PC-3 (cell line): ENCODE measurements at regions not wholly inside any gene's neighbourhood (a gene's known extent, or its start where the extent isn't known, plus 50 kb on each side); places are given as distances from the start of the nearest gene placed in this dataset.

Experiments
- ATAC-seq: fragments of 200-7000 bp; cut with Tn5 transposase; 2 replicates; pipeline ENCODE4 v1.9.1; 2020; ENCODE audit warnings: mild to moderate bottlenecking, moderate library complexity
- BruUV-seq: library from RNA; stranded (reverse); fragments of 400-500 nt; replicated peaks from 2 replicates; lab custom pipeline; 2021; lab: Mats Ljungman, UMichigan
- CTCF ChIA-PET: fragments of 300-600 bp; sonication (Branson Sonifier 250); formaldehyde crosslinking; loops from one replicate; lab custom pipeline; 2022; ENCODE audit warnings: antibody characterized with exemption; lab: Charles Lee
- POLR2A ChIA-PET: fragments of 300-600 bp; sonication (Branson Sonifier 250); formaldehyde crosslinking; loops from one replicate; lab custom pipeline; 2022; ENCODE audit warnings: antibody characterized with exemption; ENCODE audit not compliant: unreplicated experiment; lab: Charles Lee
- DNase-seq: peaks from one replicate; pipeline ENCODE4 v3.0.0-alpha.2; 2015
- H2AFZ ChIP-seq: fragments of 300-600 bp; sonication (generic); 2 replicates; pipeline ENCODE4 v1.6.0; 2016; ENCODE audit warnings: antibody characterized with exemption, low read length
- H3F3A ChIP-seq: fragments of 300-600 bp; sonication (generic); one replicate; pipeline ENCODE4 v1.6.0; 2017; ENCODE audit warnings: antibody characterized with exemption, low read length, control low read depth, mild to moderate bottlenecking; ENCODE audit not compliant: unreplicated experiment
- H3K27ac ChIP-seq: fragments of 300-600 bp; sonication (generic); 2 replicates; pipeline ENCODE4 v1.5.1; 2016; ENCODE audit warnings: mild to moderate bottlenecking, low read length
- H3K27me3 ChIP-seq: fragments of 300-600 bp; sonication (generic); 2 replicates; pipeline ENCODE4 v1.6.1; 2016; ENCODE audit warnings: low read length, mixed read lengths
- H3K36me3 ChIP-seq: fragments of 300-600 bp; sonication (generic); 2 replicates; pipeline ENCODE4 v1.6.1; 2016; ENCODE audit warnings: low read depth, mixed run types, low read length, mixed read lengths
- H3K4me1 ChIP-seq: fragments of 300-600 bp; sonication (generic); 2 replicates; pipeline ENCODE4 v1.5.1; 2016; ENCODE audit warnings: low read length; ENCODE audit not compliant: insufficient read depth
- H3K4me2 ChIP-seq: fragments of 300-600 bp; sonication (generic); 2 replicates; pipeline ENCODE4 v1.6.0; 2016; ENCODE audit warnings: low read length
- H3K4me3 ChIP-seq: fragments of 300-600 bp; sonication (generic); 2 replicates; pipeline ENCODE4 v1.5.1; 2016; ENCODE audit warnings: mild to moderate bottlenecking, low read length, mixed read lengths
- H3K79me2 ChIP-seq: fragments of 300-600 bp; sonication (generic); 2 replicates; pipeline ENCODE4 v1.6.1; 2017; ENCODE audit warnings: low read length, mixed read lengths
- H3K9ac ChIP-seq: fragments of 300-600 bp; sonication (generic); 2 replicates; pipeline ENCODE4 v1.6.0; 2016; ENCODE audit warnings: mild to moderate bottlenecking, low read length
- H3K9me2 ChIP-seq: fragments of 300-600 bp; sonication (generic); replicated peaks from 2 replicates; pipeline ENCODE4 v1.6.1; 2016; ENCODE audit warnings: mixed run types, low read length, mixed read lengths
- H3K9me3 ChIP-seq: fragments of 300-600 bp; sonication (generic); 2 replicates; pipeline ENCODE4 v1.6.1; 2016; ENCODE audit warnings: low read length, mixed read lengths
- H4K20me1 ChIP-seq: fragments of 300-600 bp; sonication (generic); 2 replicates; pipeline ENCODE4 v1.6.1; 2016; ENCODE audit warnings: low read length, mixed read lengths
- EZH2 ChIP-seq: fragments of 300-600 bp; sonication (generic); IDR thresholded peaks from one replicate; pipeline ENCODE4 v1.6.1; 2017; ENCODE audit warnings: antibody characterized with exemption, mild to moderate bottlenecking, low read length; ENCODE audit not compliant: unreplicated experiment
- EZH2phosphoT487 ChIP-seq: fragments of 300-600 bp; sonication (generic); IDR thresholded peaks from 2 replicates; pipeline ENCODE4 v1.6.1; 2018; ENCODE audit warnings: mild to moderate bottlenecking, antibody characterized with exemption, low read length, borderline replicate concordance
- intact Hi-C: fragments of 100-400 bp; cut with micrococcal nuclease; formaldehyde crosslinking; loops from 2 replicates; pipeline ENCODE4 v1.9.0; 2023
- TF ChIP-seq, protein P1 (sequence below): fragments of 300-600 bp; sonication (generic); conservative IDR thresholded peaks from 2 replicates; pipeline ENCODE4 v1.5.1; 2017; ENCODE audit warnings: antibody characterized with exemption, low read depth, mild to moderate bottlenecking, low read length

DNA sequence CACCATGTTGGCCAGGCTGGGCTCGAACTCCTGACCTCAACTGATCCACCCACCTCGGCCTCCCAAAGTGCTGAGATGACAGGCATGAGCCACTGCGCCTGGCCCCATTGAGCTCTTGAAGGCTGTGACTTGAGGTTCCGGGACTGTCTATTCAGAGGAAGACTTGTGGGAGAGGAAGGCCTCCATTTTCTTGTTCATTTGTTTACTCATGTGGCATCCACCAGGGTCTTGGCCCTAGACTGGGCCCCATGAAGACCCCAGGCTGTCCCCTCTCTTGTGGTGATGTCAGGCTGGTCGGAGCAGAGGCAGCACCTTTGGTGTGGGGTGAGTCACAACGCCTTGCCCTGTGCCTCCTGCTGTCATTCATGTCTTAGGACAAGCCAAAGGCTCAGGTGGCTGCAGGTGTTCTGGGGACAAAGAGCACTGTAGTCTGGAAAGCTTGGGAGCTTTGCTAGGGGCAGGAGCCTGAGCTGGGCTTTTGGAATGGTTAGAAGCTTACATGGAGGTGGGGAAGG is 224.6 kb upstream of the C1orf174 start:
- Histone ChIP-seq H3K4me2 (no peak overlapping the region), H4K20me1 (no peaks in the 10 kb centered on the region), H3K4me1 (no peaks in the 10 kb centered on the region), H3K9ac (no peak overlapping the region), H3K27ac (no peak overlapping the region), H2AFZ (no peak overlapping the region), H3K79me2 (no peaks in the 10 kb centered on the region), H3F3A (no peaks in the 10 kb centered on the region), H3K9me3 (no peaks in the 10 kb centered on the region), H3K27me3 (peaks cover 87% of the 10 kb centered on the region), H3K36me3 (no peaks in the 10 kb centered on the region), H3K4me3 (no peak overlapping the region), H3K9me2 (no peaks in the 10 kb centered on the region)
- TF ChIP-seq, protein P1, sequence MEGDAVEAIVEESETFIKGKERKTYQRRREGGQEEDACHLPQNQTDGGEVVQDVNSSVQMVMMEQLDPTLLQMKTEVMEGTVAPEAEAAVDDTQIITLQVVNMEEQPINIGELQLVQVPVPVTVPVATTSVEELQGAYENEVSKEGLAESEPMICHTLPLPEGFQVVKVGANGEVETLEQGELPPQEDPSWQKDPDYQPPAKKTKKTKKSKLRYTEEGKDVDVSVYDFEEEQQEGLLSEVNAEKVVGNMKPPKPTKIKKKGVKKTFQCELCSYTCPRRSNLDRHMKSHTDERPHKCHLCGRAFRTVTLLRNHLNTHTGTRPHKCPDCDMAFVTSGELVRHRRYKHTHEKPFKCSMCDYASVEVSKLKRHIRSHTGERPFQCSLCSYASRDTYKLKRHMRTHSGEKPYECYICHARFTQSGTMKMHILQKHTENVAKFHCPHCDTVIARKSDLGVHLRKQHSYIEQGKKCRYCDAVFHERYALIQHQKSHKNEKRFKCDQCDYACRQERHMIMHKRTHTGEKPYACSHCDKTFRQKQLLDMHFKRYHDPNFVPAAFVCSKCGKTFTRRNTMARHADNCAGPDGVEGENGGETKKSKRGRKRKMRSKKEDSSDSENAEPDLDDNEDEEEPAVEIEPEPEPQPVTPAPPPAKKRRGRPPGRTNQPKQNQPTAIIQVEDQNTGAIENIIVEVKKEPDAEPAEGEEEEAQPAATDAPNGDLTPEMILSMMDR, result no peak
- TF ChIP-seq EZH2phosphoT487 (no peak), EZH2 (no peak)
- ATAC-seq (no peak), DNase-seq (no peak)
- intact Hi-C loops, result no loop called here
- no TSS peak for BruUV-seq
- ChIA-PET POLR2A (no interaction called here), CTCF (no interaction called here)

DNA sequence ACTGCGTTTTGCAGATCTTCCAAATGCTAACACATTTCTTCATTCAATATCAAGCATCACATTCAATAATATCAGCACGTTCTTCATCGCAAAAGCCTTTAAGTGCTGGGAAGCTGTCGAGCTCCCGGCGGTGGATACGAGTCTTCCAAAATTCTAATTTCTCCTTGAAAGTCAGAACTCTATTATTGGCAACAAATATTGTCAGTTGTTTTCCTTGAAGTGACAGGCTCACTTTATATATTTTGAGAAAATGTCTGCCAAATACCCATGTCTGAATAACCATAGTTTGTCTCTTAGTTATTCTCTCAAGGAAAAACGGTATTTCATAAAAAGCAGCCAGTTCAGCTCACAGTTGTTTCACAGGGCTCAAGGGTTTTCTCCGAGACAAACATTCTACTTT is 226.2 kb upstream of the C1orf174 start:
- Histone ChIP-seq H3K4me1 (no peaks in the 10 kb centered on the region), H3K79me2 (no peaks in the 10 kb centered on the region), H3F3A (no peaks in the 10 kb centered on the region), H3K9ac (no peak overlapping the region), H3K27me3 (peaks cover 87% of the 10 kb centered on the region), H3K9me2 (no peaks in the 10 kb centered on the region), H4K20me1 (no peaks in the 10 kb centered on the region), H3K4me2 (no peak overlapping the region), H3K36me3 (no peaks in the 10 kb centered on the region), H3K27ac (no peak overlapping the region), H2AFZ (no peak overlapping the region), H3K4me3 (no peak overlapping the region), H3K9me3 (no peaks in the 10 kb centered on the region)
- intact Hi-C loops, result no loop called here
- ChIA-PET CTCF (no interaction called here), POLR2A (no interaction called here)
- no TSS peak for BruUV-seq
- DNase-seq (no peak), ATAC-seq (no peak)
- TF ChIP-seq EZH2, result no peak
- TF ChIP-seq, protein P1, result no peak
- no peak for TF ChIP-seq EZH2phosphoT487

DNA sequence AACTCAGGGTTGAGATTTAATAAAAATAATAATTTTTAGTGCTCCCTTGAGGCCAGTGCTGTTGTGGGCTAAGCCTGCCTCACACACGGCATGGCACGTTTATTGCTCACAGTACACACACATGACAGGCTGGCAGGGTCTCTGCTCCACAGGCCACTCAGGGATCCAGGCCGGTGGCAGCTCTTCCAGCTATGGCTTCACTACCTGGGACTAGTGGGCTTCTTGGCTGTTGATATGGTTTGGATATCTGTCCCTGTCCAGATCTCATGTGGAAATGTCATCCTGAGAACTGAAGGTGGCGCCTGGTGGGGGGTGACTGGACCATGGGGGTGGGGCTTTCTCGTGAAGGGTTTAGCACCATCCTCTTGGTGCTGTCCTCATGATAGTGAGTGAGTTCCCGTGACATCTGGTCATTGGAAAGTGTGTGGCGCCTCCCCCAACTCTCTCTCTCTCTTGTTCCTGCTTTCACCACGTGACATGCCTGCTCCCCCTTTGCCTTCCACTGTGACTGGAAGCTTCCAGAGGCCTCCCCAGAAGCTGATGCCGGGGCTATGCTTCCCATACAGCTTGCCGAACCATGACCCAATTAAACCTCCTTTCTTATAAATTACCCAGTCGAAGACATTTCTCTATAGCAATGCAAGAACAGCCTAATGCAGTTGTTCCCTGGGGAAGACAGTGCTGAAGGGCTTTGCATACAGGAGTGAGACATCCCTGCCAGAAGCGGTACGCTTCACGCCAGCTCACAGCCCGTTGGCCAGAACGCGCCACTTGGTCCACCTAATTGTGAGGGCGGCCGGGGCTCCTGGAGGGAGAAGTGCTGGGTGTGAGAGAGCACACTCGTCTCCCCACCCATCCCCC is 226.9 kb upstream of the C1orf174 start:
- Histone ChIP-seq H3K9me3 (no peaks in the 10 kb centered on the region), H3K9me2 (no peaks in the 10 kb centered on the region), H3K27me3 (peaks cover 87% of the 10 kb centered on the region), H4K20me1 (0 out of 2 replicates have a peak, but pooled peaks cover 4% of the 10 kb centered on the region), H3K79me2 (no peaks in the 10 kb centered on the region), H3F3A (no peaks in the 10 kb centered on the region), H3K36me3 (no peaks in the 10 kb centered on the region), H3K4me2 (no peak overlapping the region), H3K4me1 (no peaks in the 10 kb centered on the region), H3K27ac (no peak overlapping the region), H2AFZ (no peak overlapping the region), H3K9ac (no peak overlapping the region), H3K4me3 (no peak overlapping the region)
- ChIA-PET CTCF (no interaction called here), POLR2A (no interaction called here)
- ATAC-seq, result no peak
- DNase-seq, result no peak
- BruUV-seq, result no TSS peak
- intact Hi-C loops, result no loop called here
- TF ChIP-seq EZH2, result no peak
- TF ChIP-seq EZH2phosphoT487, result no peak
- TF ChIP-seq, protein P1, result no peak
